LNCAP (cell line): ENCODE measurements at regions not wholly inside any gene's neighbourhood (a gene's known extent, or its start where the extent isn't known, plus 50 kb on each side); places are given as distances from the start of the nearest gene placed in this dataset.

Experiments
- CTCF ChIP-seq: fragments of 450-650 bp; IDR thresholded peaks from 2 replicates; pipeline ENCODE4 v1.5.1; 2017; ENCODE audit warnings: mild to moderate bottlenecking

- TF ChIP-seq CTCF, result no peak
Observed at GRCh38 chr3:168958466-168958865, 705.0 kb downstream of the MECOM start.

DNA sequence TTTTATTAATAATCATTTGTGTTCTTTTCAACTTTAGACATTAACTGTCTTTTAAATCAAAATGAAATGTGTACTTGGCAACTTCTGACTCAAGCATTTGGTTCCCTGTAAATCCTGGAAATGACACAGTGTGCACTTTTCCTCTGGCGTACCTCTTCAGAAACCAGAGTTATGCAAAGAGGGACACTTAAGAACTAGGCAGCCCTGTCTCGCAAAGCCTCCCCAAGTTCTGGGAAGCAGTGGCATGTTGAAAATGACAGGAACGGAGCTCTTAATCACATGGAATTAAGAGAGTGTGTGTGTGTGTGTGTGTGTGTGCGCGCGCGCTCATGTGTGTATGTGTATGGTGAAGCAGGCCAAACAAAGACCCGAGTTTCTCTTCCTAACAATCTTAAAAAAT, 707.4 kb downstream of the MECOM start:
- TF ChIP-seq CTCF, result no peak

- peak; percentile 39 for TF ChIP-seq CTCF
Observed at GRCh38 chr3:168952551-168952950, 711.0 kb downstream of the MECOM start.

DNA sequence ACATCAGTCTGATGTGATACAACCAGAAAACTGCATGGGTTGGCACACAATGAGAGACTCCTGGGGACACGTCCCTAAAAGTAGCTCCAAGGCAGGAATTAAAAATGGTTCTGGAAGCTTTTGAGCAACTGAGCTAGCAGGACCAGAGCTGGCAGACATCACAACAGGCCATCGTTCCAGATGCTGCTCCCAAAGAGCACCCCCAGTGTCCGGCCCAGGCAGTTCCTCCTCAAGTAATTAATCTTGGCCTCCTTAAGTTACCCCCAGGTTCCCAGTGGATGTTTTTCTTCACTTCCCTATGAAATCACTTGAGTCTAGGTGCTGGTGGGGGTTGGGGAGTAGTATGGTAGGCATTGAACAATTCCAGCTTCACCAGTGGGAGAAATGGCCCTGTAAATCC, 711.6 kb downstream of the MECOM start:
- TF ChIP-seq CTCF, result no peak

DNA sequence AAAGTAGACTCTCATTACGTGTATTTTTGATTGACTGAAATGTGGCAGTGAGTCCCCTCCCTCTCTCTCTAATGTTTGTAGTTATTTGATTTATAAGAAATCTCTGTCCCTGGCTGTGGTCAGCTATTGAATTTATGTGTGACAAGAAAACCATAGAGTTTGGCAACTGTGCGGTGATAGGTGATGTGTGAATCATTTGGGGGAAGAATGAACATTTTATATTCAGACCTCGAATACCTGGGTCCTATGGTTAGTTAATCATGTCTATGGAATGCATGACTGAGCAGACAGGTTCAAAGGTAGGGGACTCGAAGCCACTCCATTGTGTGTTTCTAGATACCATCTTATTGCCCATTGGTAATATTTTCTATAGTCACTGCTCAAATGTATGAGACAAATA, 712.1 kb downstream of the MECOM start:
- TF ChIP-seq CTCF, result no peak

- no peak for TF ChIP-seq CTCF
Observed at GRCh38 chr3:168950622-168951021, 712.9 kb downstream of the MECOM start.

DNA sequence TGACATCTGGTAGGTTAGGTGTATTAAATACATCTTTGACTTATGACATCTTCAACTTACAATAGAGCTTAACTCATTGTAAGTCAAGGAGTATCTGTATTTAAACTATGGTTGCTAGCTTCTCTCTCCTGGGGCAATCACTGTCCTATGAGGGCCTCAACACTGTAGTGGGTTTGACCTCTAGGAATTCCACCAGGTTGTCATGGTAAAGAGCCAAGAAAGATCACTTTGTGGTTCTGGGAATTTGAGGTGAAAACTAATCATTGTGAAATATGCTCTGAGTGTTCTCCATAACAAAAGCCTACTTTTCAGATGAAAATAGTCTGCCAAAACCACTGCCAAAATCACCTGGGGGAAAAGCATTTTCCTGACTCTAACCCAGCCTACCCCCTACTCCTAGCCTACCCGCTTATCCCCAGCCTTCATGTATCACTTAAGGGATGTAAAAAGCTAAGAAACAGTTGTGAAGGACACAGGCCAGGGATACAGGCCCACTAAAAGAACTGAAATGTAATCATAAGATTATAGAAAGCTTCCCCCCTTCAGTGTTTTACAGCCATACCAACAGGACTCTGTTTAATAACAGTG, 723.8 kb downstream of the MECOM start:
- no peak for TF ChIP-seq CTCF

DNA sequence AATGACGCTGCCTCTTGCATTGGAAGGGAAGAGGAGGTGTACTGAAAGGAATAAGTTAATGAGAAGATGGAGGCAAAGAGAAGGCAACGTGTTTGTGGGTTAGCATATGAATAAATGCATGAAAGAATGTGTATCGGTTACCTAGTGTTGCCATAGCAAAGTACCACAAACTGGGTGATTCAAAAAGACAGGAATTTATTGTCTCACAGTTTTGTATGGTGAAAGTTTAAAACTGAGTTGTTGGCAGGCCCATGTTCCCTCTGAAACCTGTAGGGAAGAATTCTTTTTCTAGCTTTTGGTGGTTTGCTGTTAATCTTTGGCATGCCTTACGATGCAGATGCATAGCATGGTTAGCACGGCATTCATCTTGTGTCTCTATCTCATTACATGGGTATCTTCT, 729.9 kb downstream of the MECOM start:
- TF ChIP-seq CTCF, result no peak
